ENCODE measurements at regions not wholly inside any gene's neighbourhood (a gene's known extent, or its start where the extent isn't known, plus 50 kb on each side); places are given as distances from the start of the nearest gene placed in this dataset.

GRCh38 chr9:726005-726404 is 115.5 kb upstream of the DMRT1 start:
- CTCF ChIA-PET, result no interaction called here
- no peaks in the 10 kb centered on the region for H3K36me3 ChIP-seq (ENCODE audit: low read depth, low read length)
- H3K4me3 ChIP-seq (ENCODE audit: low read length), result no peak overlapping the region
- H3K27ac ChIP-seq (ENCODE audit: low read length), result no peak overlapping the region
- H3K9me3 ChIP-seq (ENCODE audit: low read length), result no peaks in the 10 kb centered on the region
- no peaks in the 10 kb centered on the region for H3K27me3 ChIP-seq (ENCODE audit: low read length)
- no peaks in the 10 kb centered on the region for H4K20me1 ChIP-seq (ENCODE audit: low read length)
- TF ChIP-seq EZH2phosphoT487 (IDR thresholded peaks at IDR 0.05; ENCODE audit: borderline replicate concordance, low read length) (no peak), CTCF (conservative IDR thresholded peaks at IDR 0.05; ENCODE audit: low read depth, low read length) (no peak), EZH2 (IDR thresholded peaks at IDR 0.05; ENCODE audit: low read length, unreplicated experiment) (no peak)
- no peaks in the 10 kb centered on the region for H3K9me2 ChIP-seq (replicated peaks; ENCODE audit: low read length)
- DNase-seq (no peak), ATAC-seq (no peak; the same call in 1 of the 2 replicates)
- H2AFZ ChIP-seq (ENCODE audit: low read length), result no peak overlapping the region
- no TSS peak for BruUV-seq (replicated peaks)
- H3K4me2 ChIP-seq (ENCODE audit: low read length), result no peak overlapping the region
- H3F3A ChIP-seq (ENCODE audit: low read length, unreplicated experiment), result no peaks in the 10 kb centered on the region
- intact Hi-C loops (cut with micrococcal nuclease), result no loop called here
- H3K4me1 ChIP-seq (ENCODE audit: insufficient read depth, low read length), result peaks cover 6% of the 10 kb centered on the region; the same call in 1 of the 2 replicates
- no peaks in the 10 kb centered on the region for H3K79me2 ChIP-seq (ENCODE audit: low read length)
- no peak overlapping the region for H3K9ac ChIP-seq (ENCODE audit: low read length)
- POLR2A ChIA-PET (ENCODE audit: unreplicated experiment), result no interaction called here

GRCh38 chr9:727767-728166 is 113.7 kb upstream of the DMRT1 start:
- DNase-seq (peak; percentile 21), ATAC-seq (no peak)
- BruUV-seq (replicated peaks), result no TSS peak
- Histone ChIP-seq H4K20me1 (ENCODE audit: low read length) (no peaks in the 10 kb centered on the region), H3K4me3 (ENCODE audit: low read length) (no peak overlapping the region), H3K9ac (ENCODE audit: low read length) (no peak overlapping the region), H3K27ac (ENCODE audit: low read length) (no peak overlapping the region), H3K36me3 (ENCODE audit: low read depth, low read length) (0 out of 2 replicates have a peak, but pooled peaks cover 10% of the 10 kb centered on the region), H3K27me3 (ENCODE audit: low read length) (no peaks in the 10 kb centered on the region), H3F3A (ENCODE audit: low read length, unreplicated experiment) (no peaks in the 10 kb centered on the region), H3K9me2 (replicated peaks; ENCODE audit: low read length) (no peaks in the 10 kb centered on the region), H3K4me1 (ENCODE audit: insufficient read depth, low read length) (peaks cover 6% of the 10 kb centered on the region; the same call in 1 of the 2 replicates), H2AFZ (ENCODE audit: low read length) (no peak overlapping the region), H3K4me2 (ENCODE audit: low read length) (no peak overlapping the region), H3K79me2 (ENCODE audit: low read length) (no peaks in the 10 kb centered on the region), H3K9me3 (ENCODE audit: low read length) (no peaks in the 10 kb centered on the region)
- ChIA-PET POLR2A (ENCODE audit: unreplicated experiment) (no interaction called here), CTCF (no interaction called here)
- no peak for TF ChIP-seq CTCF (conservative IDR thresholded peaks at IDR 0.05; ENCODE audit: low read depth, low read length)
- intact Hi-C loops (cut with micrococcal nuclease), result no loop called here

DNA sequence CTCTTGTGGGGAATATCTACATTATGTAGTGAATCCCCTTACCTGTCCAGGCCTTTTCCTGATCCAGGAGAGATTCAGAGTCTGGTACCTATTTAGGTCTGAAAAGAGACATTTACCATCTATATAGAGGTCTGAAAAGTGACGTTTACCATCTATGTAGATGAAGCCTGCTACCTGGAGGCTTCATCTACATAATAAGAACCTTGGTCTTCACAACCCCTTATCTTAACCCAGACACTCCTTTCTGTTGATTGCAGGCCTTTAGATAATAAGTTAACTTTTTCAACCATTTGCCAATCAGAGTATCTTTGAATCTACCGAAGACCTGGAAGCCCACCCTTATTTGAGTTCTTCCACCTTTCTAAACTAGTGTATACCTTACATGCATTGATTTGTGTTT is 113.0 kb upstream of the DMRT1 start:
- Histone ChIP-seq H3K4me1 (ENCODE audit: insufficient read depth, low read length) (peaks cover 6% of the 10 kb centered on the region; the same call in 1 of the 2 replicates), H3K27me3 (ENCODE audit: low read length) (no peaks in the 10 kb centered on the region), H3K9me3 (ENCODE audit: low read length) (no peaks in the 10 kb centered on the region), H3F3A (ENCODE audit: low read length, unreplicated experiment) (no peaks in the 10 kb centered on the region), H3K9me2 (replicated peaks; ENCODE audit: low read length) (no peaks in the 10 kb centered on the region), H2AFZ (ENCODE audit: low read length) (no peak overlapping the region), H3K36me3 (ENCODE audit: low read depth, low read length) (0 out of 2 replicates have a peak, but pooled peaks cover 10% of the 10 kb centered on the region), H3K79me2 (ENCODE audit: low read length) (no peaks in the 10 kb centered on the region), H3K27ac (ENCODE audit: low read length) (no peak overlapping the region), H3K4me3 (ENCODE audit: low read length) (no peak overlapping the region), H3K4me2 (ENCODE audit: low read length) (no peak overlapping the region), H3K9ac (ENCODE audit: low read length) (no peak overlapping the region), H4K20me1 (ENCODE audit: low read length) (no peaks in the 10 kb centered on the region)
- TF ChIP-seq CTCF (conservative IDR thresholded peaks at IDR 0.05; ENCODE audit: low read depth, low read length), result no peak
- TF ChIP-seq EZH2phosphoT487 (IDR thresholded peaks at IDR 0.05; ENCODE audit: borderline replicate concordance, low read length), result no peak
- TF ChIP-seq EZH2 (IDR thresholded peaks at IDR 0.05; ENCODE audit: low read length, unreplicated experiment), result no peak
- ATAC-seq, result no peak
- intact Hi-C loops (cut with micrococcal nuclease), result no loop called here
- POLR2A ChIA-PET (ENCODE audit: unreplicated experiment), result no interaction called here
- CTCF ChIA-PET, result no interaction called here
- DNase-seq, result no peak
- no TSS peak for BruUV-seq (replicated peaks)
